Fibroblast of pulmonary artery (primary cell): ENCODE measurements at regions not wholly inside any gene's neighbourhood (a gene's known extent, or its start where the extent isn't known, plus 50 kb on each side); places are given as distances from the start of the nearest gene placed in this dataset.
"Not testable (repeated sequence)": the region's sequence is repeated elsewhere in the genome, so short reads cannot be mapped to it uniquely, and the experiment has no call there.

Experiments used
- DNase-seq: peaks from one replicate; pipeline ENCODE4 v3.0.0-alpha.2; 2010; ENCODE audit warnings: low read depth
- H3K4me3 ChIP-seq: replicated peaks from 2 replicates; pipeline ENCODE4 v1.5.1; 2011; ENCODE audit warnings: low read depth, mild to moderate bottlenecking, control low read depth, low read length, moderate library complexity
- CTCF ChIP-seq: IDR thresholded peaks from 2 replicates; pipeline ENCODE4 v1.5.1; 2011; ENCODE audit warnings: mild to moderate bottlenecking, control low read depth, low read length, inconsistent platforms; ENCODE audit errors: missing control alignments

- no peak overlapping the region for H3K4me3 ChIP-seq
- DNase-seq = no peak
- TF ChIP-seq CTCF = no peak
Observed at GRCh38 chr1:178607718-178608408, 95.0 kb downstream of the TEX35 start.

DNA sequence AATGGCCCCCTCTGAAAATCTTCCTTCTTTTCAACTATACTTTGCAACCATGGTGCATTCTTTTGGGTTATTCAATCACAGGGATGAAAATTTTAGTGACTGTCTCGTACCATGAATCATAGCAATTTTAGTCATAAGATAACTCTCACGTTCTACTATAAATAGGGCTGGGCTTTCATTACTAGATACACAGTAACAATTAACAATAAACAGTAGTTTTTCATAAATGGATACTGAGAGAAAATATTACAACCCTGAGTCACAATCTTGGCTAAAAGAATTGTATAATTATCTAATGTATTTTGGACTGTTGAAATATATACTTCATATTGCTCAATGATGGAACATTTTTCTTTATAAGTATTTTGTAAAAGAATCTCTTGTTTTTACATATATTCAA, 96.1 kb downstream of the TEX35 start:
- H3K4me3 ChIP-seq = no peak overlapping the region
- peak; percentile 86 for DNase-seq
- TF ChIP-seq CTCF = no peak

- DNase-seq = peak; percentile 87
- H3K4me3 ChIP-seq = not testable (repeated sequence)
Observed at GRCh38 chr1:178610690-178611410, 97.9 kb downstream of the TEX35 start.

DNA sequence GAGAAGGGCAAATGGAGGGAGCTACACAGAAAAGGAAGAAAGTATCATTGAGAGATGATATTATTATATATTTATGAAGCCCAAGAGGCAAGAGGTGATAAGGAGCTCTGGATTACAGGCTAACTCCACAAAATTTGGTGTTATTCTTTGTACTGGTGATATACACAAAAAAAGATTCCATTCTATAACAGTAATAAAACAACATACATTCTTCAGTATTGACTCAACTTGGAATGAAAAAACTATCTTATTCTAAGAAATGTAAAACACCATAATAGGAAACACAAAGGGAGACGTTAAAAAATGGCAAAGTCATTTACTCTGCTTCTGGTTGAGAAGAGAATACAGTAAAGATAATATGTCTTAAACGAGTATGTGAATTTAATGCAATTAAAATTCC, 99.4 kb downstream of the TEX35 start:
- H3K4me3 ChIP-seq = no peak overlapping the region
- TF ChIP-seq CTCF = no peak
- peak; percentile 76 for DNase-seq

- H3K4me3 ChIP-seq = no peak overlapping the region
- TF ChIP-seq CTCF = no peak
- no peak for DNase-seq
Observed at GRCh38 chr1:178613271-178613945, 100.5 kb downstream of the TEX35 start.

- no peak for TF ChIP-seq CTCF
- no peak overlapping the region for H3K4me3 ChIP-seq
- no peak for DNase-seq
Observed at GRCh38 chr1:178614286-178614685, 101.4 kb downstream of the TEX35 start.
